Gastroesophageal sphincter (tissue), 4 donors: ENCODE measurements at regions not wholly inside any gene's neighbourhood (a gene's known extent, or its start where the extent isn't known, plus 50 kb on each side); places are given as distances from the start of the nearest gene placed in this dataset.

Source experiments
- ATAC-seq: fragments of 150-250 bp; one replicate; pipeline ENCODE4 v1.9.1; 2016; ENCODE audit warnings: mild to moderate bottlenecking, moderate library complexity
- H3K27ac ChIP-seq, 4 donors: fragments of 200-600 bp; sonication (generic) in 3 of 4; 1 replicate in 3 of 4; 2 replicates in 1 of 4; pipeline ENCODE4 v1.5.1; 2016 to 2019
- H3K27me3 ChIP-seq: fragments of 200-600 bp; sonication (generic); one replicate; pipeline ENCODE4 v1.5.1; 2019
- H3K36me3 ChIP-seq, 2 donors: fragments of 200-600 bp; sonication (generic); one replicate each; pipeline ENCODE4 v1.5.1; 2019; ENCODE audit warnings: control low read depth in 1 of 2
- H3K4me1 ChIP-seq, 3 donors: fragments of 200-600 bp; sonication (generic); 1 replicate in 2 of 3; 2 replicates in 1 of 3; pipeline ENCODE4 v1.5.1; 2016 to 2019; ENCODE audit warnings: control low read depth in 2 of 3
- H3K4me3 ChIP-seq, 2 donors: fragments of 200-600 bp; sonication (generic); one replicate each; pipeline ENCODE4 v1.5.1; 2019; ENCODE audit warnings: mild to moderate bottlenecking in 1 of 2, moderate library complexity in 1 of 2
- H3K9me3 ChIP-seq, 3 donors: fragments of 200-600 bp; sonication (generic); one replicate each; pipeline ENCODE4 v1.5.1; 2017 to 2019; ENCODE audit warnings: control low read depth in 2 of 3
- CTCF ChIP-seq, 4 experiments: fragments of 200-600 bp in 2 of 4; fragments of 450-650 bp in 2 of 4; sonication (generic) in 1 of 4; IDR thresholded peaks; one replicate each; pipeline ENCODE4 v1.5.1; 2017 to 2019; ENCODE audit warnings: antibody characterized with exemption in 4 of 4, mild to moderate bottlenecking in 2 of 4, moderate library complexity in 2 of 4
- EP300 ChIP-seq: sonication (generic); formaldehyde crosslinking; IDR thresholded peaks from one replicate; pipeline ENCODE4 v1.6.1; 2017; ENCODE audit warnings: antibody characterized with exemption, mild to moderate bottlenecking
- POLR2A ChIP-seq, 2 donors: fragments of 450-650 bp; IDR thresholded peaks; one replicate each; pipeline ENCODE4 v1.6.1; 2017; ENCODE audit warnings: antibody characterized with exemption in 2 of 2, mild to moderate bottlenecking in 2 of 2, moderate library complexity in 1 of 2
- POLR2AphosphoS5 ChIP-seq: sonication (generic); formaldehyde crosslinking; IDR thresholded peaks from one replicate; pipeline ENCODE4 v1.6.1; 2017; ENCODE audit warnings: antibody characterized with exemption
- WGBS, 2 donors: methylation state at CpG; one replicate each; pipeline ENCODE4 v1.1.5; 2018; ENCODE audit warnings: low coverage in 1 of 2; 5-methylcytosine and 5-hydroxymethylcytosine counted together

GRCh38 chr2:181374781-181375675 is 82.2 kb upstream of the ITGA4 start:
- no peak for ATAC-seq
- peaks cover 2 to 25% (median 3%) of the 10 kb centered on the region in 3 donors for H3K4me1 ChIP-seq
- no peaks in the 10 kb centered on the region for H3K36me3 ChIP-seq
- no peak overlapping the region for H3K4me3 ChIP-seq
- H3K27ac ChIP-seq, result no peak overlapping the region
- 52 to 72% methylated on average over 7 to 8 of the region's 8 CpGs for WGBS, 2 donors
- H3K27me3 ChIP-seq, result no peaks in the 10 kb centered on the region
- H3K9me3 ChIP-seq, result no peaks in the 10 kb centered on the region
- TF ChIP-seq EP300, result no peak
- TF ChIP-seq POLR2AphosphoS5, result no peak
- TF ChIP-seq POLR2A (IDR thresholded peaks at IDR 0.05), result no peak
- no peak for TF ChIP-seq CTCF (IDR thresholded peaks at IDR 0.05)

GRCh38 chr2:181376442-181376841 is 80.7 kb upstream of the ITGA4 start:
- Histone ChIP-seq H3K9me3 (no peaks in the 10 kb centered on the region), H3K27me3 (no peaks in the 10 kb centered on the region), H3K4me3 (no peak overlapping the region), H3K36me3 (no peaks in the 10 kb centered on the region), H3K27ac (no peak overlapping the region), H3K4me1 (peaks cover 2 to 21% (median 3%) of the 10 kb centered on the region in 3 donors)
- no peak for ATAC-seq
- WGBS, 2 donors, result 76 to 79% methylated on average over 2 to 5 of the region's 6 CpGs
- TF ChIP-seq EP300, result no peak

GRCh38 chr2:181376999-181377398 is 80.2 kb upstream of the ITGA4 start:
- TF ChIP-seq CTCF (IDR thresholded peaks at IDR 0.05) (no peak), POLR2A (IDR thresholded peaks at IDR 0.05) (no peak), POLR2AphosphoS5 (no peak)
- ATAC-seq, result no peak

DNA sequence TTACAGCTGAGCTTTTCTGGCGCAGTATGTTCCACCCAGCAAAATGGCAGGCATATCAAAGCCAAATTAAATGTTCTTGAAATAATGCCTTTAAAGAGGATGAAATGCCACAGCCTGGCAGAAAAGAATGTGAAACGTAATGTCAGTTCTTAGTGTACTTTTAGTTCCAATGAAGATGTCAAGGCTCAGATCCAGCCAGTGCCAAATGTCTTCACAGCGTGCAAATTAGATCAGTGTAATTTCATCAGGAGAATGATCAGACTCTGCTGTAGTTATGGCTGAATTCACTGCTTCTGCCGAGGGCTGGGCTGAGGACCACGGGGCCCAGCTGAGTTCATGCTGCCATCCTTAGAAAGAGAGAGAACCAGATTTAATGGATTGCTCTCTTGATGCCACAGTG is 78.7 kb upstream of the ITGA4 start:
- no peaks in the 10 kb centered on the region for H3K9me3 ChIP-seq
- no peaks in the 10 kb centered on the region for H3K27me3 ChIP-seq
- no peak overlapping the region for H3K4me3 ChIP-seq
- TF ChIP-seq POLR2A (IDR thresholded peaks at IDR 0.05) (no peak), EP300 (no peak), CTCF (IDR thresholded peaks at IDR 0.05) (no peak), POLR2AphosphoS5 (no peak)
- peaks cover 0 to under 1% (median 0%) of the 10 kb centered on the region in 3 donors for H3K4me1 ChIP-seq
- no peaks in the 10 kb centered on the region for H3K36me3 ChIP-seq
- no peak for ATAC-seq
- WGBS, 2 donors, result 86 to 93% methylated on average over 4 to 5 of the region's 5 CpGs
- H3K27ac ChIP-seq, result no peak overlapping the region

More at GRCh38 chr2:181376999-181377398, 80.2 kb upstream of the ITGA4 start:
- H3K27me3 ChIP-seq, result no peaks in the 10 kb centered on the region
- no peak overlapping the region for H3K4me3 ChIP-seq
- no peak overlapping the region for H3K27ac ChIP-seq
- H3K36me3 ChIP-seq, result no peaks in the 10 kb centered on the region
- WGBS, 2 donors, result 81 to 92% methylated on average over 1 of the region's 1 CpG
- peaks cover 0 to 15% (median 3%) of the 10 kb centered on the region in 3 donors for H3K4me1 ChIP-seq
- no peaks in the 10 kb centered on the region for H3K9me3 ChIP-seq

DNA sequence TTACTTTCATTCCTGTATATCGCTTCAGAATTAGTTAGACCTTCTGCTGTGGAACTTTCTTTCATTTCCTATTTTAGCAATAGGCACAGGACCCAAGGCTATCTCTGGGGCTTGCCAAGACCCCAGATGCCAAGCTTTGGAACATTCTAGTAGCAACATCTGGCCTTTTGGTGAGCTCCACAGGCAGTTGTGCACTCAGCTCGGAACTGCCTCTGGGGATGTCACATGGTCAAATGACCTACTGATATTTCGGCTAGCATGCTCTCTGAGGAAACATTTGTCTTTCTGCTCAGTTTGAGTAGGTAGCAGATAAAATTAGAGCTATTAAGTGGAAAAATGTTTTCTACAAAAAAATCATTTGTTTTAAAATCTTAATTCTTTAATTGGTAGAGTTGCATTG is 76.6 kb upstream of the ITGA4 start:
- Histone ChIP-seq H3K36me3 (no peaks in the 10 kb centered on the region), H3K27me3 (no peaks in the 10 kb centered on the region), H3K4me3 (no peak overlapping the region), H3K4me1 (no peaks in the 10 kb centered on the region), H3K27ac (no peak overlapping the region), H3K9me3 (no peaks in the 10 kb centered on the region)
- no peak for TF ChIP-seq CTCF (IDR thresholded peaks at IDR 0.05)
- TF ChIP-seq POLR2A (IDR thresholded peaks at IDR 0.05), result no peak
- no peak for TF ChIP-seq POLR2AphosphoS5
- no peak for TF ChIP-seq EP300
- ATAC-seq, result no peak
- WGBS, 2 donors, result 33 to 77% methylated on average over 2 to 3 of the region's 3 CpGs
